NCI-H460 (cell line): ENCODE measurements at regions not wholly inside any gene's neighbourhood (a gene's known extent, or its start where the extent isn't known, plus 50 kb on each side); places are given as distances from the start of the nearest gene placed in this dataset.
A peak's percentile ranks its signal among the peaks of the same experiment; 100 is the strongest.

Experiments used
- DNase-seq: peaks from one replicate; pipeline ENCODE4 v3.0.0-alpha.2; 2016; ENCODE audit warnings: low read depth; ENCODE audit errors: extremely low read depth

DNA sequence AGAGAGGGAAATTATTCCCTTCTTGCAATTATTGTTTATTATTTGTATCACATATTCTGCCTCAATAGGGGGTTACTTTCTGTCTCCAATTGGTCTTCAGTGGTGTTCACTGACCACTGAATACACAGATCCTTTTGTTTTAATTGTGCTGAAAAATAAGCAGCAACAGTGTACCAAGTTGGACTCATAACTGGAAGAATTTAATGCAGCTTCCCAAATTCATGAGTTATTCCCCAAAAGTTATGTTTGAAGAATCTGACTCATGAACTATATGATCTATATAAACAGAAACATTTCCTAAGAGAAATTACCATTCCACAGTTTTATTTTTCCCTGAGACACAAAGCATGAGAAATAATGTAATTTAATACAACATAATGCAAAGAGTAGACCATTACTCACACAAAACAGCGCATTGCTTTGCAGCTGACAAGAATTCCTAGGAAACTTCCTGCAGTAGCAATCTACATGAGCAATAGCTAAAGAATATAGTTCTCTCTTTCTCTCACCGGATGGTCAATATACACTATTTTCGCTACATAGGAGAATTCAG is 479.2 kb downstream of the HTR7 start:
- no peak for DNase-seq

DNA sequence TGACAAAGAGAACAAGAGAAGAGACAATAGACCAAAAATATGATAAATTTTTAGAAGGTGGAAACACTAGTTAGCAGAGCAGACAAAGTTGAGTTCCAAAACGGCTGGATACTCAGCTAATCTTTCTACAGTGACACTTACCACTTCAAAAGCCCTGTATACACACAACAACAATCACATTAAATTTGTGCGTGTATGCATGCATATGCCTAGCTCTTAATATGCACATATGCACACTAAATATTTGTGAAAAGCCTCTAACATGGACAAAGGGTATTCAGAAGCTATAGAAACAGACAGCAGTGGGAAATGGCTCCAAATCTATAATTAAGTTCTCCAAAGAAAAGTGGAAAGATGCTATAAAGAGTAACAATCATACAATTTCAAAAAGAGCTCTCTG is 476.4 kb downstream of the HTR7 start:
- no peak for DNase-seq

DNA sequence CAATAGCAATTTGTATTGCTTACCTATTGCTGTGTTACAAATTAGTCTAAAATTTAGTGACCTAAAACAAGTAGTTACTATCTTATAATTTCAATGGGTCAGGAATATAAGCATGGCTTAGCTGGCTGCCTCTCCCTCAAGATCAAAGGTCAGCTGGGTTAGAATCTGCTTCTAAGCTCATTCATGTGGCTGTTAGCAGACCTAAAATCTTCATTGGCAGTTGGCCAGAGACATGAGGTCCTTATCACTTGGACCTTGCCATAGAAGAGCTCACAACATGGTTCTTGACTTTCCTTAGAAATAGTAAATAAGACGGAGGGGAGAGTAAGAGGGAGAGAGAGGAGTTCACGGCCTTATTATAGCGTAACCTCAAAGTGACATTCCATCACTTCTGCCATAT is 468.0 kb downstream of the HTR7 start:
- no peak for DNase-seq

DNA sequence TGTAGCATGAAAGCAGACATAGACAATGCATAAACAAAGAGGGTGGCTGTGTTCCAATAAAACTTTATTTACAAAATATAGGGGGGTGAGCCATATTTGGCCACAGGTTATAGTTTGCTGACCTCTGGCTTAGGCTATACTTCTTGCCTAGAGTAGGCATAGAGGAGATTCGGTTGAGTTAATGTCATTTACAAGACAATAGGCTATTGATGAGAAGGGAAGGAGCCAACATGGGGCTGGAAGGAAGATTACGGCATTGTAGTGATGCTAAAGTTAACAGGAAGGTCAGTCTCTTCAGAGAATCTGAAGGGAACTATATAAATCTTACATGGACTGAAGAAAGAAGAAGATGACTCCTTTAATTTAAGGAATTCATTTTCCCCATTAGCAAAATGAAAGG is 463.5 kb downstream of the HTR7 start:
- no peak for DNase-seq

DNA sequence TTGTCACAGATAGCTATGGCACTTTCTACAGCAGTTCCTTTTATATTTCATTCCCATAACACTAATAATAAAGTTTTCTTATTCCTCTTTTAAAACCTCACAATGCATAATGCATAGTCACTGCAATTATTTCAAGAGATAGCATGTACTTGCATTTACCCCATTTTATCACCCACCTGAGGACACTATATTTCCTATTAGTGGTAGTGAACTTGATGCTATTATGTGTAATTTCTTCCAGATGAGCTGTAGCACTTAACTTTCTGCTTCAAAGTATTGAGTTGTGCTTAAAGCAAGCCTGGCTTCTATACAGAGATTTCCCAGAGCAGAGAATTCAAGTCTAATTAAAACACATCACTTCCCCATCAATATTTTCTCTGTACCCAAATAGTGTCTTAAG is 461.1 kb downstream of the HTR7 start:
- no peak for DNase-seq

DNA sequence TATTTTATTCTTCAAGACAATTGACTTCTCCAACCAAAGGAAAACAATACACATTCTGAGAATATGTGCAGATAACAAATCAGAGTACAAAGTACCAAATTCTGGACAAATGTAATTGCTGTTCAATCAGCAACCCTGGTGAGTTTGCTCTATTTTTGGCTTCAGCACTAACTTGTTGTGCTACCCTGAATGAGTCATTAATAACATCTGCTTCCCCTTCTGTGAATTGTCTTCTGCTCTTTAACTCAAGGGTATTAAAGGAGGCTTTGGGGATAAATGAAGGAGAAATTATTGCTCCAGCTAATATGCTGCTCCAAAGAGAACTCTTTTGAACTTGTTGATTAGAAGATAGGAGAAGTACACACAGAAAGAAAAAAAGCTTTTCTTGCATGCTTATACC is 459.3 kb downstream of the HTR7 start:
- DNase-seq, result no peak

DNA sequence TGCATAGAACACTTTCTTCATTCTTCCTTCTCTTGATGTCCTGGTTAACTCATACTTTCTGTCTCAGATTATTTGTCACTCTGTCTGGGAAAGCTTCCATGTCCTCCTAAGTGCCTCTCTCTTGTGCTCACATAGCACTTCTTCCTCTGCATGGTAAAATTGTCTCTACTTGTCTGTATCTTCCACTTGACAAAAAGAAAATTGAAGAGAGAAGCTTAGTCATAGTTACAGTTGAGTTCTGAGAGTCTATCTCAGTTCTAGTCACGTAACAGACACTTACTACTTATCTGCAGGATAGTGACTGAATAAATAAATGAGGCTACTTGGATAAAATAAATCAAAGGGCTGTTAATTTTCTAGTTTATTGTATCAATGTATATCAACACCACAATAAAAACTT is 458.1 kb downstream of the HTR7 start:
- no peak for DNase-seq

DNA sequence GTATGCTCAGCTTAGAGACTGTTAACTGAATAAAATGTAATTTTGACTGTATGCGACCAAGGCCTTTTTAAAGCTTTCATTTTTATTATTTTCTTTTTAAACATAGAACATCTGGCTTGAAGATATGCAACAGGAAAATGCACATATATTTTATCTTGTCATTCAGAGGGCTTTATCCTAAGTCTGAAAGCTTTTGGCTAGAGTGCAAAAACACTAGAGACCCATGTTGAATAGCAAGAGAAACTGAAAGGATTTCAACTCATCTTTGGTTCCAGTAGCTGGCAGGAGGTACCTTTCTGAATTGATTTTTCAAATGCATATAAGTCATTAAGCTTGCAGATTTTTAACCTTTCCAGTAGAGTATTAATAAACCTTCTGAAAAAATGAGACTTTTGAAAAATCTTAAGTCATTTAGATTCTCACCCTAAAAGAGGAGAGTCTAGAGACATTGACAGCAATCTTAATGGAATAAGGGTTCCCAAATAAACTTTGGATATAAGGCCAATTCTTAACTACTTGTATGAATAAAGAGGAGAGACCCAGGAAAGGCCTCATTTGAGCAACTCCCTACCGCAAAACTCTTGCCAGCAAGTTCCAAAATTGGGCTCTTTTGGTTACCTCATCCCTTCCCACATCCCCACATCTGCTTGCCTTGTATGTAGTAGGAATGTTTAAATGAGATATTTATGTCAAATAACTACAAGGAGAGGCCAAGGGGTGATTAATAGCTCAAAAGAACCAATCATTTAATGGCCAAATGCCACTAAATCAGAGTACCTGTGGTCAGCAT is 454.4 kb downstream of the HTR7 start:
- no peak for DNase-seq

DNA sequence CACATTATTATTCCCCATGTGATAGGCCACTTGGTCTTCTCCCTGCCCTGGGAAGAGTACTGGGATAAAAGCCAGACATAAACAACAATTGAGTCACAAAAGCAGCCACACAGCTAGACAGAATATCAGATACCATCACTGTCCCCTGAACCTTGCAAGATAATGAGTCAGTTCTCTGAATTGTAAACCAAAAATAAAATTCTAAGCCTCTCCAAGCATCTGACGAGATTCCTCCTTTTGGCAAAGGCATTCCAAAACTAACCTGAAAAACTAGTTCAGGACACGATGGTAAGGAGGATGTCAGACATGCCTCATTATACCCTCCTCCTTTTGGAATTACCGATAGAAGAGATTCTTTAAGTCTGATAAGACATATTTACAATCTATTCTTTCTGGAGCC is 450.7 kb downstream of the HTR7 start:
- DNase-seq, result no peak

DNA sequence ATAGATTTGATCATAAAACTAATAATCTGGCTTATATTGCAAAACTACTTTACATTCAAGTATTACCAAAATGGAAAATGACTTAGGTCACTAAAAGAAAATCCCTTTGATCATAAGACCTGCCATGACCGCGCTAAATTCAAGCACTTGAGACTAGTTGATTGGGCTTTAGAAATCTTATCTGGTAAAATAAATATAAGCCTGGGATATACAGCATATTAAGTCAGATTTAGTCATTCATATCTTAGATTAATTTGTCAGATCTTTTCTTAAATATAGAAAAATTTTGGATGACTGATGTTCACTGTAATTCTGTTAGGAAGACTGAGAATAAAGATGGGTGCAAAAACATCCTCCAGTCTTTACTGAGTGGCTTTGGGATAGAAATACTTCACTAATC is 450.0 kb downstream of the HTR7 start:
- DNase-seq, result no peak

DNA sequence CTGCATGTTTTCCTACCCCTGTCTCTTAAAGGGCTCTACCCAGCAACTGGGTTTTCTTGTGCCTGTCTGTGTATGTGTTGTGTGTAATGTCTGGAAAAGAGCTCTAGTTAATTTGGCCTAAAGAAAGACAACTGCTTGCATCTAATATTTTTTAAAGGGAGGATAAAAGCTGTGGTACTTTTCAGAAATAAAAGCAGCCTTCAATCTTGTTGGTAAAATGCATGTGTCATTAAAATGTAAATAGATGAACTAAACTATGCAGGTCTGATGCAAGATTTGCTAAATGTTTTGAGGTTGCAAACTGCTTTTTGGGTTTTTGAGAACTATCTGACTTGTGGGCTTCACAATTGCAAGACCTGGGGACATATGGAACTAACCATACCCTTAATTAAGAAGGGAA is 445.3 kb downstream of the HTR7 start:
- DNase-seq, result no peak

DNA sequence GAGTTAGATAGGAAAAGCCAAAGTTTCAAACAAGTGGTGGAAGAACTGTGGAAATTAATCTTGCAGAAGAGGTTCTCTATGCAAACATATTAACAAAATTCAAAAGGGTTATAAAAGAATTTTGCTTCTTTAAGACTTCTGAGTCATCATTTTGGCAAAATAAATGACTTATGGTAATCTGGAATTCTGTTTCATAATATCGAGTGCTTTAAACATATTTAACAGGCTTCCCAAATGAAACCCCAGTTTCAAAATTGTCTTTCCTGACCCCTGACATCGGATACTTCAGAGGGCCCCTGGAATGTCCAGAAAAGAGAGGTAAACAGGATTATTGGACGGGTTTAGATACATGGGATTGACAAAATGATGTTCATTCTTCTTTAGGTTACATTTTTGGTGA is 444.6 kb downstream of the HTR7 start:
- no peak for DNase-seq

DNA sequence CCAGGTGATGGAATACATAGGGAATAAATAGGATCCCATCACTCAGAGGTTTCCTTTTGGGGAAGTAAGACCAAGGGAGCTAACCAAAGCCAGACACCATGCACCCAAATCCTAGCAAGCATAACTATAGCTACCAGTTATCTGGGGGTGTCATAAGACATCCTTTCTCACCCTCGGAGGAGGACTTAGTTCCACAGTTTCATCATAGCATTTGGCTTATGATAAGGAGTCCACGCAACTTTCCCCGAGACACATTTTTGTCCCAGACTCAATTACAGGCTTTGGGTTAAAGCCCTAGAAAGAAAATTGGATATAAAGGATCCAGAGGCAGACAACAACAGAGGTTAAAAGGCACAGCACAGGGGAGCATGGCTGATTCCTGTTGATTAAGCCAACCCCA is 442.9 kb downstream of the HTR7 start:
- DNase-seq, result no peak

DNA sequence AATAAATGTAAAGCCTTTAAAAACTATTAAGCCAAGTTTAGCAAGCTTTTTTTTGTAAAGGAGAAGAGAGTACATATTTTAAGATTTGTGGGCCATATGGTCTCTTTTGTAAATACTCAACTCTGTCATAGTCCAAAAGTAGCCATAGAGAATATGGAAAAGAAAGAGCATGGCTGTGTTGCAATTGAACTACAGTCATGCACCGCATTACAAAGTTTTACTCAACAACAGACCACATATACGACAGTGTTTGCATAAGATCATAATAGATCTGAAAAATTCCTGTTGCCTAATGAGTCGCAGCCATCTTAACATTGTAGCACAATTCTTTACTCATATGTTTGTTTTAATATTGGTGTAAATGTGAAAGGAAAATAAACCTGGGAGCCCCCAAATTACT is 440.8 kb downstream of the HTR7 start:
- DNase-seq, result peak; percentile 7

DNA sequence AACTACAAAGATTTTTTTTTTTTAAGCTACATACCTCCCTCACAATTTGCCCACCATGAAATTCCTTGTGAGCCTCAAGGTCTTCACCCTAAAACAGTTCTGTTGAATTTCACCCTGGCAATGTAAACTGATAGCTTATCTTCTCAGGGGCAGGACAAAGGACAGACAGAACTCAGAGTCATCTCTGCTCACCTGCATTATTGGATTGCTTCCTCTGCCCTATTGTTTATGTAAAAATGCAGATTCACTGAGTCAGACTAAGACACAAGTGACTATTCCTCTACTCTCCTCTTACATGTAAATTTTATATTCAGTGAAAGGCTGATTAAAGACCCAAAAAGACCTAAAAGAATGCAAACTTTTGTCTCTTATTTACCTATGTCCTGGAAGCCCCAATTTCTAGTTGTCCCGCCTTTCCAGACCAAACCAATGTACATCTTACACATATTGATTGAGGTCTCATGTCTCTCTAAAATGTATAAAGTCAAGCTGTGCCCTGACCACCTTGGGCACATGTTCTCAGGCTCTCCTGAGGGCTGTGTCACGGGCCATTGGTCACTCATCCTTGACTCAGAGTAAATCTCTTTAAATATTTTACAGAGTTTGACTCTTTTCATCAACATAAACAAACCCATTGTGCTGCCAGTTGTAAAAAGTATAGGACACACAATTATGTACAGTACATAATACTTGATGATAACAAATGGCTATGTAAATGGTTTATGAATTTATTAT is 440.2 kb downstream of the HTR7 start:
- DNase-seq, result no peak

DNA sequence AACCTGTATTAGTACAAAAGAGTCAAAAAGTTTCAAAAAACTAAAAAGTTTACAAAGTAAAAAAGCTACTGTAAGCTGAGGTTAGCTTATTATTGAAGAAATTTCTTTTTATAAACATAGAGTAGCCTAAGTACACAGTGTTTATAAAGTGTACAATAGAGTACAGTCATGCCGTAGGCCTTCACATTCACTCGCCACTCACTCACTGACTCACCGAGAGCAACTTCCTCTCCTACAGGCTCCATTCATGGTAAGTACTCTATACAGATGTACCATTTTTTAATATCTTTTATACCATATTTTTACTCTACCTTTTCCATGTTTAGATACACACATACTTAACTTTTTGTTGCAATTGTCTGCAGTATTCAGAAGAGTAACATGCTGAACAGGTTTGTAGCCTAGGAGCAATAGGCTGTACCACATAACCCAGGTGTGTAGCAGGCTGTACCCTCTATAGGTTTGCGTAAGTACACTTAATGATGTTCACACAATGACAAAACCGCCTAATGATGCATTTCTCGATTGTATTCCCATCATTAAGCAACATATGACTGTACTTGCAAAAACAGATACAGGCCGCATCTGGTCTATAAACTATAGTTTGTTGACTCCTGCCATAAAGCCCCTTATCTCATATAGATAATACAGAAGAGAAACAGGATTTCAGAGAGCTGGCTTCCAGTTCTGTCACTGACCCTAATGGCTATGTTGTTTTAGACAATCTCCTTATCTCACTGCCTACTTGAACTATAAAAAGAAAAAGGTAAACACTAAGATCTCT is 438.8 kb downstream of the HTR7 start:
- peak; percentile 28 for DNase-seq

DNA sequence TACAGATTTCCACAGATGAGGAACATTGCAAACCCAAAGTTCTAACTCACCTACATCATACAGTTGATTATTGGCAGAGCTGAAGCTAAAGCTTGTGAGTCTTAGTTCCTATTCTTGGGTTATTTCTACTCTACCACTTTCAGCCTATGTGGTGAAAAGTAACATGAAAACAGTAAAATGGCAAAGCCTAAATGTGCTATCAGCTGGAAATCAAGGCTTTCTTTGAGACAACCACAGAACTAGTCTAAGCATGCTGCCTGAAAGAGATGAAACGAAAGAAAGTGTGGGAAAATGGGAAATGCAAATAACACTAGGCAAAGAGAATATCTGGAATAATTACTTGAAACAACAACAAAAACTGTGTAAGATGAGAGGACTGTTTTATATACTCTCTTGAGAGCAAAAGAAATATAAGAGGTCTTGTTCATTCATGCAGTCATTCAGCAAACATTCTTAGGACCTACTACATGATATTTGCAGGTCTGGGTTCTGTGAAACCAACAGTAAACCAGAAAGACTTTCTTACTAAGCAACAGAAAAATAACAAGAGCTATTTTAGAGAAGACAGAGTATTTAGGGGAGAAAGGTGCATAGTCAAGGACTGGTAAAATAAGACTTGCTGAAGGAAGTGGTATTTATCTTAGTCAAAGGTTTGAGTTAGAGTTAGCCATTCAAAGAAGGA is 437.1 kb downstream of the HTR7 start:
- no peak for DNase-seq

DNA sequence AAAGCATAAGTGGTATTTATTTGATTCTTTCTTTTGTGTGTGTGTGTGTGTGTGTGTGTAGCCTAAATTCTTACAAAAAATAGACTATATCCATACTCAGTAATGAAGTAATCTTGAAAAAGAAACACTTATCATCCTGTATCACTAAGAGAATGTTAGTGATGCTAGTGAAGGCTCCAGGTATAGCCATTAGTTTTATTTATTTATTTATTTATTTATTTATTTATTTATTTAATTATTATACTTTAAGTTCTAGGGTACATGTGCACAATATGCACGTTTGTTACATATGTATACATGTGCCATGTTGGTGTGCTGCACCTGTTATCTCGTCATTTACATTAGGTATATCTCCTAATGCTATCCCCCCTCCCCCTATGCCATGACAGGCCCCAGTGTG is 436.0 kb downstream of the HTR7 start:
- no peak for DNase-seq

DNA sequence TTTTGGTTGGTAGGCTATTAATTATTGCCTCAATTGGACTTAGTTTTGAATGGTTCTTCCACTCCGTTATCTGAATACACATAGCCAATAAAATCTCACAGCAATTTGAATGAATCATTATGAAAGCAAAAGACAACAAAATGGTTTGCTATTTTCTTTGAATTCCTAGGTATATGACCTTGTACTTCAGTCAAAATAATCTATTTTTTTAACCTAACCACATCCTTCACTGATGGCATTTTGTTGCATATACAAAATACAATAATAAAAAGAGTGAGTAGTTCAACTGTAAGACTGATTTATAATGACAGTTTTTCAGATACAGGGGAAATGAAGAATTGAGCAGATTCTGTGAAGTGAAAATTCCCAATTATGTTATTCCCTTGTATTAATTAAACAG is 433.1 kb downstream of the HTR7 start:
- no peak for DNase-seq

DNA sequence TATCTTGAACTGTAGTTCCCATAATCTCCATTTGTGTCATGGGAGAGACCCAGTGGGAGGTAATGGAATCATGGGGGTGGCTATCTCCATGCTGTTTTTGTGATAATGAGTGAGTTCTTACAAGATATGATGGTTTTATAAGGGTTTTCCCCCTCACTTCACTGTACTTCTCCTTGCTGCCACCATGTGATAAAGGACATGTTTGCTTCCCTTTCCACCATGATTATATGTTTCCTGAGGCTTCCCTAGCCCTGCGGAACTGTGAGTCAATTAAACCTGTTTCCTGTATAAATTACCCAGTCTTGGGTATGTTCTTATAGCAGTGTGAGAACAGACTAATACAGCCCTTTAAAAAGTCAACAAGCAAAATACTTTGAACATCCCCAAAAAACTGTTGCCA is 427.7 kb downstream of the HTR7 start:
- DNase-seq, result no peak

DNA sequence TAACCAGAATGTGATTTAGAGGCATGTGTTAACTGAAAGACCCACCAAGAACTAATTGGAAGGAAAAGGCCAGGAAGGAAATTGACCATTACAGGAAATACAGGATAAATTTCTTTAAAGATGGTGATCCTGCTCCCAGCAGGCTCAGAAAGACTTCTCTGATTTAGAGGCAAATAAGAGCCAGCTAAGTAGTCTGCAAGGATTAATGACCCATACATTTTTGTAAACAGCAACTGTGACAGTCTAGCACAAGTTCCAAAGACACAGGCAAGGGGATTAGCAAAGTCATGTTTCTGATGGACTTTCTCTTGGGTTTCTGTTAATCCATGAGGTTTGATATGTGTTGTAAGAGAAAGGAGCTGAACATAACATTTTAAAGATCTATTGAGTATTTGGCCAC is 425.0 kb downstream of the HTR7 start:
- no peak for DNase-seq
